H54 (cell line): ENCODE measurements at regions not wholly inside any gene's neighbourhood (a gene's known extent, or its start where the extent isn't known, plus 50 kb on each side); places are given as distances from the start of the nearest gene placed in this dataset.

Experiments
- DNase-seq: peaks from one replicate; pipeline ENCODE4 v3.0.0; 2011; ENCODE audit warnings: low spot score, mixed read lengths; ENCODE audit not compliant: insufficient read length
- FAIRE-seq: peaks from 3 replicates; lab custom pipeline; 2011; peaks lifted over from hg19 to GRCh38; lab: Jason Lieb, UNC
- POLR2A ChIP-seq: IDR thresholded peaks from 2 replicates; pipeline ENCODE4 v1.6.1; 2011; ENCODE audit warnings: low read depth, mild to moderate bottlenecking, low read length

DNA sequence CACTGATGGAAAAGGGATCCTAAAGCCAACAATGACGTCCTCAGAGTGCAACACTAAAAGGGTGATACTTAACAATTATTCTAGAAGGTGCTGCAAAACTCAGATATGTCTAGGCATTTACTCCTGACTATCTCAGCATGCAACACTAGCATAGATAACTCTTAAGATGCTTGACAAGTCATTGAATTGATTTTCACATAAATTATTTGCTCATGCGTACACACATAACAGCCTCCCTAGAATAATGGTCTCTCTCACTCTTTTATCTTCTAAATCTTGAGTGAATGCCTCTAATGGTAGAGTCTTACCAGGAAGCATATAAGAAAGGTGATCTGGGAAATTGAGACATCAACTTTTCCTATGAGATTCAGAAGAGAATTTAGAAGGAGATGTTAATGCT lies 1283.7 kb downstream of the MRPL39 start:
- FAIRE-seq (no peak), DNase-seq (no peak)
- TF ChIP-seq POLR2A: no peak

DNA sequence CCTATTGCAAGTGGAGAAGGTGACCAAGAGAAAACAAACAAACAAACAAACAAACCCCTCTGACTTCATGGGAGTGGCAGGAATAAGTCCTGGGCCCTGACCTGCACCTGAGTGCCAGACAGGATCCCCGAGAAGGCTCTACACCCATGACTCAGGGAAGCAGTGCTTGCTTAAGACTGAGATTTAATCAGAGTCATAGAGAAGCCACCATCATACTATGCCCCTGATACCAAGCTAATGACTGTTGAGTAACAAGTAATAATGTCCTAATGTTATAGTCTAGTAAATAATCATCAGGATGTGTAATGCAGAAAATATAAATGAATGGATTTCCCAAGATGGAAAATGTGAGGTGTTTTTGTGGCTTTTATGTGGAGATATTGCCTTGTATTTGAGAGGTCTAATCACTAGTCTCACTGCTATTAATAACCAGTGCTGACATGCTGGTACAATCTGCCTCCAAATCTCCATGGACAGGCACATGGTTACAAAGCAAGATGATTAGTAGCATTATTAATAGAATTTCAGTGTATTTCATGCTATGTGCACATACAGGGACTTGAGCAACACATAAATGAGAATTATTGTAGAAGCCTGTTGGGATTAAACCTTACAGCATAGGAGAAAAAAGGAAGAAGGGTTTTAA lies 1290.9 kb downstream of the MRPL39 start:
- no peak for FAIRE-seq
- DNase-seq: no peak
- TF ChIP-seq POLR2A: no peak

DNA sequence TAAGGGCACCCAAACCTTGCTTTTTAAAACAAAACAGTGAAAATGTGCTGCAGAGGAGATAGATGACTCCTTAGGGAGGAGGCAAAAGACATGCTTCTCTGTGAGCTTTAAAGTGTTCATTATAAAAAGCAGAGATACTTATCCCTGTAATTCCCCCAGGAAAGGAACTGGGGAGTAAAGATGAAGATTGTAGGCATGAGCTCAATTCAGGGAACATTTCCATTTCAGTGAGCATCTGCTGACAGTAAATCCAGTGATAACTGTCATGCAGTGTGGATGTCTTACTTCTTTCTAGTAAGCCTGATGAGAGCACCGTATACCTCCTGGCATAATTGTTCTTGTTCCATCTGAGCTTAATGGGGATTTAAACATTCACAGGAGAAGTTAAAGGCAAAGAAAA lies 1296.5 kb downstream of the MRPL39 start:
- no peak for DNase-seq
- no peak for FAIRE-seq
- TF ChIP-seq POLR2A: no peak

DNA sequence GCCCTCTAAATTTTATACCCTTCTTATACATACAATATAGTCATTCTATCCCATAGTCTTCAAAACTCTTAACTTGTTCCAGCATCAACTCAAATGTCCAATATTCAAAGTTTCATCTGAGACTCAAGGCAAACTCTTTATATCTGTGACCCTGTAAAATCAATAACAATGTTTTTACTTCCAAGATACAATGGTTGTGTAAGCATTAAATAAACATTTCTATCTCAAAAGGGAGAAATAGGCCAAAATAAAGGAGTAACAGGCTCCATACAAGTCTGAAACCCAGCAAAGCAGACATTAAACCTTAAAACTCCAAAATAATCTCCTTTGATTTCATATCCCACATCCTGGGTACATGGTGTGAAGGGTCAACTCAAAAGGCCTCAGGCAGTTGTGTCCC lies 1299.1 kb downstream of the MRPL39 start:
- no peak for TF ChIP-seq POLR2A
- no peak for FAIRE-seq
- DNase-seq: no peak

DNA sequence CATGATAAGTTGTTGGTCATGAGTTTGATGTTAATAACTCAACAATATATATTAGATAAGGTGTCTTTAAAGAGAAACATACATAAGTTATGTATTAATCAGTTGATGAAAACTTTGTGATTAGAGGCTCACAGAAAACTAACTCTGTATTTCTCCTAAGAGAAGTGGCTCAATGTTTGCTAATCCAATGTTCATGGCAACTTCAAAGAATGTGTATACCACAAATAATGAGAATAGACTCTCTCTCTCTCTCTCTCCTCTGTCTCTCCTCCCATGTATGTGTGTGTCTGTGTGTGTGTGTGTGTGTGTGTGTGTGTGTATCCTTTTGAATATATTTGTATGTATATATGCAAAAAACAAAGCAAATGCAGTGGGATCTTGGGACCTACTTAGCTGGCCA lies 1304.9 kb downstream of the MRPL39 start:
- TF ChIP-seq POLR2A: no peak
- DNase-seq (no peak), FAIRE-seq (no peak)

DNA sequence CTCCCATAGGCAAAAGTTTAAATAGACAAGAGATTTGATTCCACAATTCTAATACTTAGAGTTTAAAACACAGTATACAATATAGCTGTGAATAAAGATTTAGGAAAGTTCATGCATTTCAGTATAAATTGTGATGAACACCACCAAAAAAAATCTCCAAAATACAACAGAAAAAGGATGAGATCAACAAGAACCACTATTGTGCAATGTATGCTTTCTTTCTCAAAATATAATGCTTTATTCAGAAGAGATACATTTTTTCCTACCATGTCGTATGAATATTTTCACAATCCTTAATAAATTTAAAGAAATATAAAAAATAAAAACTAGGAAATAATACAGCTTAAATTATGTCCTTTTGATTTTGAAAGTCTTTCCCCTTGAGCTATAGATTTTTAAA lies 1309.2 kb downstream of the MRPL39 start:
- FAIRE-seq (no peak), DNase-seq (no peak)
- no peak for TF ChIP-seq POLR2A

DNA sequence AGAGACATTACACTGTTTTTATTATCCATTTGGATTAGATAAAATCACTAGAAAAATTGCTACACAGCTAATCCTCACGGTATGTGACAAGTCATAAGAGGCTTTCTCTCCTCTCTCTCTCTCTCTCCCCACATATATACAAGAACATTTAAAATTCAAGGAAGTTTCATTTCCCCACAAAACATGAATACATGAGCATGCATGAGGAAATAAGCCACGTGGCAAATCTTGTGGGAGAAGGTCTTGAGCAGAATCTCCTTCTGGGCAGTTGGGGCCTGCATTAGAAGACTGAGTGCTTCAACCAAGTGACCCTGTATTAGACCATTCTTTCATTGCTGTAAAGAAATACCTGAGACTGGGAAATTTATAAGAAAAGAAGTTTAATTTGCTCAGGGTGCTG lies 1313.1 kb downstream of the MRPL39 start:
- no peak for DNase-seq
- TF ChIP-seq POLR2A: no peak
- FAIRE-seq: no peak

DNA sequence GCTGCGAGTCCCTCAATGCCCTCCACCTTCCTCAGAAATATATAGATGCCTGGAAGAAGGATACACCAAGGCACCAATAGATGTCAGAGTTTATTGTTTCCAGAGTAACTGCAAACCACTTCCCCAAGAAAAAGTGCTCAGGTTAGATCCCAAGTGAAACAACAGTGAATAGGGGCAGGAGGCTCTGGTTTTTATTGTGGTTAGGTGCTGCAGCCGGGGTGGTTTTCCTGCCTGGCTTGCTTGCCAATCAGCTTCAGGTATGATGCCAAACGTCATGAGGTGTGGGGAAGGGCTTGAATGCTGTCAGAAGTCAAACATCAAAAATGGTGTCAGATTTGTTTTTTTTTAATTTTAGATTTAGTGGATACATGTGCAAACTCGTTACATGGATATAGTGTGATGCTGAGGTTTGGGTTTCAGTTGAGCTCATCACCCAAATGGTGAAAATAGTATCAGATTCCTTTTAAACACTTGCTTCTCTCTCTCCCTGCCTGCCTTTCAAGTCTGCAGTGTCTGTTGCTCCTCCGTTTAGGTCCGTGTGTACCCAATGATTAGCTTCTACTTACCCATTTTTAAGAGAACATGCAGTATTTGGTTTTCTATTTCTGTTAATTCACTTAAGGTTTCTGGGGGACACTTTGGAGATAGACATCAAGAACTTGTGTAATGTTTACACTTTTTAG lies 1317.0 kb downstream of the MRPL39 start:
- DNase-seq (no peak), FAIRE-seq (no peak)
- no peak for TF ChIP-seq POLR2A

DNA sequence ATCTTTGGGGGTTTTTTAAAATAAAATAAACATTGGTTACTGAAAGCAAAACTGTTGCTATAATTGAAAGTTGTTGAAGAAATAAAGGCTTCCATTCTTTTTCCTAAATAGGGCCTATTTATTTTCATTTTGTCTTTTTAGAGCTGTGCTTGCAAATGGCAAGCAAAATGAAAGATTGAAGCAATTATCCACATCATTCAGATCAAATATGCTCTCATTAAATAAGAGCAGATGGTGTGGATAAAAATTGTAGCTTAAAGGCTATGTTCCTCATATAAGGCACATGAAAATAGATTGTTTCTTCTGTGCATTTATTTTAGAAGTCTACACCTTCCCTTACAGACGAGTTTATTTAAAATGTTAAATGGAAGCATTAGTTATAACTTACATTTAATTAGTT lies 1317.7 kb downstream of the MRPL39 start:
- TF ChIP-seq POLR2A: no peak
- DNase-seq: no peak
- no peak for FAIRE-seq

DNA sequence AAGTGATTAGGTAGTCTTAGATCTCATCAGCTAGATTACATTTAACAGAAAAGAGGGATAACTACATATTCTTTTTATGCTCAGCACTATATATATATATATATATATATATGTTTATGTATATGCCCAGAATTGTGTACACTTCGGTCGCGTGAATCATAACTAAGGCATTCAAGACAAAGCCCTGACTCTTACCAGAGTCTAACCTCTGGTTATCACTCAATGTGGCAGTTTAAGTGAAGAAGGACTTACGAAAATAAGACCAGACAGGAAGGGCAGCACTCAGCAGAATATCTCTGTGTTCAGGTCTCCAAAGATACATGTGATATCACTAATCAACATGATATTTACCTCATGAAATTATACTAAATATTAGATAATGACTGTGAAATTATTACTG lies 1326.7 kb downstream of the MRPL39 start:
- FAIRE-seq (no peak), DNase-seq (no peak)
- TF ChIP-seq POLR2A: no peak

DNA sequence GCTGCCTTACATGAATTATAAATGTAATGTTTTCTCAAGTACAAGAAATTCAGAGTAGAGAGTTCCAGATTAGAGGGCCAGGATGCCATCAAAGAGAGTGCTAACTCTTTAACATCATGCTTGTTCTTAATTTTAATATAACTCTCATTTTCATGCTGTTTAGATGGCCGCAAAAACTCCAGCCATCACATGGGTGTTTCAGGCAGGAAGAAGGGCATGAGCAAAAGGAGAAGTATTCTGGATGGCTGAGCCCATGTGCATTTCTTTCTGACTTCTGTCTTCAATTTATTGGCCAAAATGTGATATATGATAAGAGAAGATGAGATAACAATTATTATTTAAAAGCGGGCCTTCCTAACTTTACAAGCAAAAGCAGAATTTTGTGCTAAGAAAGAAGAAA lies 1328.6 kb downstream of the MRPL39 start:
- FAIRE-seq (no peak), DNase-seq (no peak)
- TF ChIP-seq POLR2A: no peak

DNA sequence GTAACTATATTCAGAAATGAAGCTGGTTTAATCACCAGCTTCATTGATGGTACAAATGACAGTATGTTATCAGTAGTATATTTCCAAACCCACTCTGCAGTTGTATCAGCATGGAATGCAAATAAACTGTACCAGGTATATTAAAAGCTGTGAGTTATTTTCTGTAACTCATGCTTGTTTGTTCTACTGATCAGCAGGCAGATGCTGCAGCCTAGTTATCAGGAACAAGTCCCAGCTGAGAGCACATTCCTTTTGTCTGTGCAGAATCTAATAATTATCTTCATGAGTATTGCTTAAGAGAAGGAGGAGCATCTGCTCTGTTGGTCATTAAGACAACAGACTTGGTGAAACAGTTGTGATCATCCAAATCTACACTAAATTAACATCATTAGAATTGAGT lies 1331.1 kb downstream of the MRPL39 start:
- no peak for TF ChIP-seq POLR2A
- DNase-seq (no peak), FAIRE-seq (no peak)

DNA sequence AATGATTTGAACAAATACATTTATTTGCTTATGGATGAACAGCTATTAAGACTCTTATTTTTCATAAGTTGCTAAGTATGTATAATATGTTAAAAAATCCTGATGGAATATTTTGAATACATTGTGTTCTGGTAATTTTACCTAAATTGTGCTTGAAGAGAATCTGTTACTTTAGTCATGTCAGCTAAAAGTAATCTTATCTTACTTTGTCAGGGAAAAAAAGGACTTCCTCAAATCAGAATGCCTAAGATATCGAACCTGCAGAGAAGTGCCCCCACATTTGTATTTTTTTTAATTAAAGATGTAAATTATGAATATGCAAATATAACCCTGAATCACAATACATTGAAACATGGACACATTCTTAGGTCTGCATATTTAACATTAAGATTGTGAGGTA lies 1331.7 kb downstream of the MRPL39 start:
- DNase-seq (no peak), FAIRE-seq (no peak)
- TF ChIP-seq POLR2A: no peak

DNA sequence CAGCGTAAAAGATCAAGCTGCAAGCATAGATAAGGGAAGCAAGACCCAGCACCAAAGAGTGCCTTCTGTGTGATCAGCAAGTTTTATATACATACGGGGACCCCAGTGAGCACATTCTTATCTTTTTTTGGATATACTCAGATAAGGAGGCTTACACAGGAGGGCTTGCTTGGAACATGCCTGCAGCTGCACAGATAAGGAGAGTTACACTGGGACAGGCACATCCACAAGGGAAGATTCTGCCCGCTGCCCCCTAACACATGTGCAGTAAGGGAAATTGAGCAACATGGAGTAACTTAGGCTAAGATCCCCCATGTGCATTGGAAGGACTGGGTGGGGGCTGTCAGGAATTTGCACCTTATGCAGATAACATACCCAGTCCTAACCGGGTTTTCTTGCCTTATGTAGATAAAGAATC lies 1334.8 kb downstream of the MRPL39 start:
- DNase-seq (no peak), FAIRE-seq (no peak)
- no peak for TF ChIP-seq POLR2A

DNA sequence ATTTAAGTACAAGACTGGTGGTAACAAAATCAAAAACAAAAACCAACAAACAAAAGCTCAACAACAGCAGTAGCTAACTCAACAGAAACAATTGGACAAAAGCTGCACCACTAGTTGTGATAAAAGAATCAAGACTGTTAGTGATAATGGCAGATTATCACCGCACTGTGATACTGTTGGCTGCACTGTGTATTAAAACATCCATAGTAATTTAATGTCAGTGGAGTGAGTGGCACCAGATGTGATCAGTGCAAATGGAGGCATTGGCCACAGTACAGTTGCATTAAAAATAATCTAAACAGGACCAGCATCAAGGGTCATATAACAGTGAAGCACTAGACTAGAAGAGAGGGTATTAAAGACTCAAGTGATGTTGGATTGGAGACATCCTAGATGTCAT lies 1341.3 kb downstream of the MRPL39 start:
- FAIRE-seq (no peak), DNase-seq (no peak)
- TF ChIP-seq POLR2A: no peak
